HG03108 (cell line): ENCODE measurements at regions not wholly inside any gene's neighbourhood (a gene's known extent, or its start where the extent isn't known, plus 50 kb on each side); places are given as distances from the start of the nearest gene placed in this dataset.
"Not testable (repeated sequence)": the region's sequence is repeated elsewhere in the genome, so short reads cannot be mapped to it uniquely, and the experiment has no call there.

Experiments
- ATAC-seq: cut with Tn5 transposase; IDR thresholded peaks from one replicate; pipeline ENCODE4 v1.9.1; 2021; ENCODE audit warnings: moderate library complexity; ENCODE audit not compliant: unreplicated experiment

DNA sequence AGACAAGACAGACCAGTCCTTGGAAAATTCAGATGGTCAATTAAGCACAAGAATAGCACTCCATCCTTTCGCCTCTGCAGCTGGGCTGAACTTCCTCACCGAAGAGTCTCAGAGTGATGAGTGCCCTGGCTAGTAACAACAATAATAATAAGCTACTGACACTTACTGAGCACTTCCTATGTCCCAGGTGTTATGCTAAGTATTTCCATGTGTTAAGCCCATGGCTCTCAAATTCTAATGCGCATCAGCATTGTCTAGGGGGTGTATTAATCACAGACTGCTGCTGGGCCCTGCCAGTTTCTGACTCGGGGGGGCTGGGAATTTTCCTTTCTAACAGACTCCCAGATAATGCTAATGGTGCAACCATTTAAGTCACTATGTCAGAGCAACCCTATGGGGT is 118.2 kb upstream of the LRFN2 start:
- ATAC-seq: no peak

- no peak for ATAC-seq
Measured at GRCh38 chr6:40701352-40702007, 114.3 kb upstream of the LRFN2 start.

DNA sequence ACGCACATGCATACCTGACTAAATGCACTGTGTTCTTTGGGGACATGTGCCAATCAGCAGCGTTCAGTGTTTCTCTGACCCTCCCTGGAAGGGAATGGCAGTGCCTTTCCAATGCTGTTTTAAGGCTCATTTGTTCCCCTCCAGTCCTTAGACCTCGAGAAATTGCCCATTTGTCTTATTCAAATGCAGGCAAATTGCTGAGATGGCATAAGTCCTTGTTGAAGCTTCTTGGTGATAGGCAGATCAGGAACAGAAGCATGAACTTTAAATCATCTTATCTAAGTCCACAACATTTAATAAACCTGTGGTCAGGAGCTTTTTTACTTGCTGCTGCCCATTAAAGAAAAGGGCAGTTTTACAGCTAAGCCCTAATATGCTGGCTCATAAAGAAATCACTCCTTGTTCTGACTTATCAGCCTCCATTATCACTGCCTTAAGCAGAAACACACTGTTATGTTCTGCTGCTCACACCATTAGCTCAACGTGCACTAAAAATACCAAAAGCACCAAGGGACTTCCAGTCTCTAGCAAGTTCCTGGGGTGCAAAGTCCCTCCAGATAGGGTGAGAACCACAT is 112.9 kb upstream of the LRFN2 start:
- no peak for ATAC-seq

GRCh38 chr6:40695750-40696415 is 108.7 kb upstream of the LRFN2 start:
- ATAC-seq: no peak

- no peak for ATAC-seq
Measured at GRCh38 chr6:40695114-40695513, 108.0 kb upstream of the LRFN2 start.

GRCh38 chr6:40693768-40694167 is 106.6 kb upstream of the LRFN2 start:
- no peak for ATAC-seq

- ATAC-seq: no peak
Measured at GRCh38 chr6:40692337-40692736, 105.2 kb upstream of the LRFN2 start.

GRCh38 chr6:40689185-40689584 is 102.0 kb upstream of the LRFN2 start:
- ATAC-seq: no peak

DNA sequence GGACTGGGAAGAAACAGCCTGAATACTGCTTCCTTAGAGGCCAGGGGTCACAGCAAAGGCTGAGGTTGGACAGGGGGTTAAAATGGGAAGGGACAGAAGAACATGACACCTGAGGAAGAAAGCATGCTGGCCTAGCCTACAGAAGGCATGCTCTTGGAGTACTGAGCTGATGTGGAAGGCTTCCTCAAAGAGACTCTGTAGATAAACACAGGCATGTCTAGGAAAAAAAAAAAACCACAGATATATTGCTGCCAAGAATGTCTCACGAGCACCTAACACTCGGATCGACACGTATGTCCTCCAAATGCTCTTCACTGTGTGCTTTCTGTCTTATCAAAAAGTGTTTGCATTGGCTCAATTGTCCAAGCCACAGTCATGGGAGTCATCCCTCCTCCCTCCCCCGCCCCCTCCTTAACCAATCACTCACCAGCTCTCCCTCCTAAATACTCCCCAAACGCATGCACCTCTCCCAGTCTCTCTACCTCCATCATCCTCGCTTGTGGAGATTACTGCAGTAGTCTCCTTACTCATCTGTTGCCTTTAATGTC is 101.1 kb upstream of the LRFN2 start:
- no peak for ATAC-seq

DNA sequence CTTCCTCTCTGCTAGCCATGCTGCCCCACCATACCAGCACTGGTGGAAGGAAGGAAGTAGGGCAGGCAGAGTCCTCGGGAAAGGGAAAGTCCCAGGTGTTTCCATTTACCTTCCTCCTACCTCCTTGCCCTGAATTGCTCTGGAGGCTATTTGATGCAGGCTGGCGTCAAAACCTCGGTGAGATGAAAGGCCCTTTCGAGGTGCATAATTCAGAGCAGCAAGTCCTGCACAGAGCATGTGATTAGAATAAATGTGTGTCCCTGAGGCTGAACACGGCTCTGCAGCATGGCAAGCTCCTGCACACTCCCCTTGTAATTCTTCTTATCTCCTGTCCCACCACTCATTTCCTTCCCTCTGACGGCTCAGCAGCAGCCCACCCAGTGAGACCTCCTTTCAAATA is 98.7 kb upstream of the LRFN2 start:
- ATAC-seq: no peak

- ATAC-seq: no peak
Measured at GRCh38 chr6:40681622-40682021, 94.5 kb upstream of the LRFN2 start.

DNA sequence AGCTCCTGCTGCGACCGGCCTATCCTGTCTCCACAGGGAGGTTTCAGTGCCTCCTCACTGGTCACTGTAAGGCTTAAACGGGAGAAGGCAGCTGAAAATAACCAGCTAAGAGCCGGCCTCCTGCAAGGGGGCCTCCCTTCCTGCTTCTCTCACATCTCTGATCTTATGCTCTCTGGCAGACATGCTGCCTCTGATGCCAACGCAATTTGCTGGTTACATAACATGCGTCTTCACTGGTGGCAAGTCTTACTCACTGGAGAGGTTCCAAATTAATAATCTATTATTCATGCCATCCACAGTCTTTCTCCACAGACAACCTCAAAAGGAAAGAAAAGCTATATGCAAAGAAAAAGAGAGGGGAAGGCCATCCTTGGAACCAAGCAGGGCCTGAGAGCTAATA is 91.8 kb upstream of the LRFN2 start:
- ATAC-seq: no peak

DNA sequence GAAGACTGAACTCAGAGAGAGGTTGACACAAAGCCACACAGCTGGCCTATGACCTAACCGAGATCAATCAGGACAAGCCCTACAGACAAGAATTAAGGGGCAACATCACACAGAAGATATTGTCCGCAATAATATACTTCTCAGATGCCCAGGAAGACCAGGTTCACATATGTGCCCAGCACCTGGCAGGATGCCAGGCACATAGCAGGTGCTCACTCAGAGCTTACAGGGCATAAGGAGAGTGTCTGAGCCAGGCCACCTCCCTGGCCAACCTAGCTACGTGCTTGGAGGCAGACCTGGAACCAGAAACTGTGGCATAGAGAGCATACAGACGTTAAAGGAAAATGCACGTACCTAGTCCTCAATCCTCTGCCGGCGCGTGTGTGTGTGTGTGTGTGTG is 87.0 kb upstream of the LRFN2 start:
- no peak for ATAC-seq

DNA sequence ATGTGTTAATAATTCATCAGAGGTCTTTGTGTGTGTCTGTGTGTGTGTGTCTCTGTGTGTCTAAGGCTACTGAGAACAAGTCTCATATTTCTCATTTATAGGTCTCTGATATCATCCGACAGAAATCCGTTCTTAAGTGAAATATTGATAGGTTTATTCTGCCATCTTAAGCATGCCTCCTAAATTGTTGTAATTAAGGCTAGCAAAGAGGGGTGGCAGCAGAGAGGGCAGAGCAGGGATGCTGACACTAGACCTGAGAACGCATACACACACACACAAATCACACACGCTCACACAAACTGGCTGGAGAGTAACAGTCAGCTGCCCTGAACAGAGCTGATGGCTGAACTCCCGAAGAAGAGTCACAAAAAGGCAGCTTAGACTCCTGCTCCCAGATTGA is 84.9 kb upstream of the LRFN2 start:
- no peak for ATAC-seq

GRCh38 chr6:40671694-40672050 is 84.5 kb upstream of the LRFN2 start:
- ATAC-seq: no peak

GRCh38 chr6:40671001-40671693 is 84.0 kb upstream of the LRFN2 start:
- ATAC-seq: no peak

- no peak for ATAC-seq
Measured at GRCh38 chr6:40669343-40669742, 82.2 kb upstream of the LRFN2 start.

DNA sequence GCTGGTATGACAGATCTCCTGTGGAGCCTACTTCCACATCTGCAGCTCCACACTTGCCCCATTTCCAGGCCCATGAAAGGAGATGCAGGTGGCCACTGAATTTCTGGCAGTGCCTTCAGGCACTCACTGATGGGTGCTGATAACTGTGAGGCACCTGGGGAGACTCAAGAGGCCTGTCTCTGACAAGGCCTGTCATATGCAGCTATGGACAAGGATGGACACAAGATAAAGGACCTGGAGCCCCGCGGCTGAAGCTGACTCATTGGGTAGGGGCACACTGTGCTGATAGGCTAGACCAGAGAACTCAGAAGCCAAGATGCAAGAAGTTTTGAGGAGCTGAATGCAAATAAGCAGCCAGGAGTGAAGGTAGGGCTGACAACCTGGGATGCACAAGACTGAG is 81.0 kb upstream of the LRFN2 start:
- no peak for ATAC-seq

- ATAC-seq: no peak
Measured at GRCh38 chr6:40666530-40666929, 79.4 kb upstream of the LRFN2 start.

GRCh38 chr6:40661726-40662125 is 74.6 kb upstream of the LRFN2 start:
- ATAC-seq: no peak

- not testable (repeated sequence) for ATAC-seq
Measured at GRCh38 chr6:40656772-40657171, 69.6 kb upstream of the LRFN2 start.

- no peak for ATAC-seq
Measured at GRCh38 chr6:40654828-40655227, 67.7 kb upstream of the LRFN2 start.
